Activated T-cell treated with anti-CD3 and anti-CD28 coated beads for 48 hours (primary cell): ENCODE measurements at regions not wholly inside any gene's neighbourhood (a gene's known extent, or its start where the extent isn't known, plus 50 kb on each side); places are given as distances from the start of the nearest gene placed in this dataset.

ENCODE experiments used
- DNase-seq: peaks from one replicate; pipeline ENCODE4 v3.0.0-alpha.2; 2020; ENCODE audit warnings: low read depth

GRCh38 chr5:82334856-82335255 lies 56.7 kb upstream of the RPS23 start:
- DNase-seq = no peak

DNA sequence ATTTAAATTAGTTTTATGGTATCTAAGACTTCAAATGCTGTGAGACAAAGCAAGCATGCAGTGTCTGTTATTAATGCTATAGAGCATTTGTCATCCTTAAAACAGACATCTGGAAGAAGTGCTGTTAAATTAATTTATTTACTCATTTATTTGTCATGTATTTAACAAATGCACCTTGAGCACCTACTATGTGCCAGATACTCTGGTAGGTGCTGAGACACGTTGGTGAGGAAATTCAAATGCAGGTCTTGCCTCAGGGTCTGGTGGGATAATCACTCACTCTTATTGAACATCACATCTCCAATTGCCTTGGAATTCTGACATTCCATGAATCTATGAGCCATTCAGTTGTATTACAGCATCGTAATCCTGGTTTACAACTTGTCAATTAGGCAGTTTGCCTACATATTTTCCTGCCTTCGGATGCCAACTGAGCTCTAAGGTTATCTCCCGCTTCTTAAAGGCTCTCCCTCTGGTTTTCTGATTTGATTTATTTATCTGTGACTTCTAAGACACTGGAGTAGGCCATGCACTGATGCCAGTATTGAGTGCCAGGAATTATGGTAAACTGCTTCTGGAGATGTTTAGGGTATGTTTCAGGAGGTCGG lies 56.0 kb upstream of the RPS23 start:
- DNase-seq = no peak

DNA sequence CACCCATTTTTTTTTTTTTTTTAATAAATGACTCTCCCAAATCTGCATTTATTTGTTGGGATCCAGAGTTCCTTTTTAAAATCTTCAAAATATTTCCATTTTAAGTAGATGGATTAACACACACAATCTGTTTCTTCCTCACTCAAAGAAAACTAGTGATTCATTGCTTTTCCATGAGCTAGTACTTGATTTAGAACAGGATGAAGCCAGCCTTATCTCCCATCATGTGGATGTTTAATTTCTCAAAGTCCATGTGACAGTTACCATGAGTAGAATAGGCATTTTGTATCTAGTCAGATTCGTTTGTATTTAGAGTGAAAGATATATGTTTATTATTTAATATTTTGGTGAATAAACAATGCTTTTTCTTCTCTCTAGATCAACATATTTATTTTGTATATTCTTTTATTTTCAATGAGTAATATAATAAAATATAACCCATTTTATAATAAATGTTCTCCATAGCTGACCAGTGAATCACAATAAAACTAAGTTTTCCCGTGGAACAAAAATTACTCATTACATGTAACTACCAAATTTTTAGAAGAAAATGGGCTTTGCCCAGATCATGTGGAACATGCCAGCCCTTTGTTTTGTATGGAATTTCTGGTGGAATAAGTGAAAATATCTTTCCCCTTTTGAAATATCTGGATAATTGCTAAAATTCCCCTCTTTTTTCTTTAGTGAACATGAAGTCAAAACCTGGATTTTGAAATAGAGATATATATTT lies 54.9 kb upstream of the RPS23 start:
- DNase-seq = no peak

DNA sequence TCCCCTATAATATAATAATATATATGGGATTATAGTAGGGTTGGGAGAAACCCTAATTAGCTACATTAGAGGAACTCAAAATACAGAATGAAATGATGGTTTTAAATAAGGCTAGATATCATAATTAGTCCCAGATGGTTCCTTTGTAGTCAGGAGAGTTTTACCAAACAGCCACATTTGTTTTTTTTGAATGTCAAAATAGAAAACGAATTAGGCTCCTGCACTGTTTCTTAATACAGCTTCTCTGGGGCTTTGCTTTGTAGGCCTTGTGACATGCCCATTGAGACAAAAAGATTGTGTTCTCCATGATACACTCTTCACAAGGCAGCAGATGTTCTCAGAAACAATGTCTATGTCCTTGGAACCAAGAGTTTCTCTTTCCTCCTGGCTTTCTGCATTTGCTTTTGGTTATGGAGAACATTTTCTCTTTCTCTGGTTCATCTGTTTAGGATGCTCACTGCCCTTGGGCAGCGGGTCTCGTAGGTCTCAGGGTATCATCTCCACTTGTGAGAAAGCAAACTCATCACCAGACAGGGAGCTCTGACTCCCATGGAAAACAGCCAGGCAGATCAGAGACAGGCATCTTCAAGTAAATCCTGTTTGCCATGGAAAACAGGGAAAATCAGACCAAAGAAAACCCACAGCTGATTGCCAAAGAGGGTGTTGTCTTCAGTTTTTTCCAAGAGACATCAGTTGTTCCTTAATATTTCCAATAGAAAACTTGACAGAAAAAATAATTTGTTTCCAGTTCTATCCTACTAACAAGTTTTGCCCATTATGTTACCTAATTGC lies 54.1 kb upstream of the RPS23 start:
- no peak for DNase-seq

DNA sequence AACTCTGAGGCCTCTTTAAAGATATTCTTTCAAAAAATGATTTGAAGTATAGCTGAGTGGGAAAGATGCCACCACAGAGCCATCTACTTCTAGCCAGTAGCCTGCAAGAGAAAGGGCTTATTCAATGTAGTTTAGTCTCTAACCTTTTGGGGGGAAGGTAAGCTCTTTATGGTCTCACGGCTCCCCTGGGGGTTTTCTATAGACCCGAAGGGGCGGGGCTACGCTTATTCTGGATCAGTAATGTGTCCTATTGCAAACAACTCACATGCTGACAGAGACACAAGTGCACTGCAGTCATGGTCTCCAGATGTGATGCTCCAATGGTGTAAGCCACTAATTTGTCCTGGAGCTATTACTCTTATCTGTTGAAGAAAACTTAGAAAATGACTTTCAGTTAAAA lies 53.4 kb upstream of the RPS23 start:
- DNase-seq = no peak

DNA sequence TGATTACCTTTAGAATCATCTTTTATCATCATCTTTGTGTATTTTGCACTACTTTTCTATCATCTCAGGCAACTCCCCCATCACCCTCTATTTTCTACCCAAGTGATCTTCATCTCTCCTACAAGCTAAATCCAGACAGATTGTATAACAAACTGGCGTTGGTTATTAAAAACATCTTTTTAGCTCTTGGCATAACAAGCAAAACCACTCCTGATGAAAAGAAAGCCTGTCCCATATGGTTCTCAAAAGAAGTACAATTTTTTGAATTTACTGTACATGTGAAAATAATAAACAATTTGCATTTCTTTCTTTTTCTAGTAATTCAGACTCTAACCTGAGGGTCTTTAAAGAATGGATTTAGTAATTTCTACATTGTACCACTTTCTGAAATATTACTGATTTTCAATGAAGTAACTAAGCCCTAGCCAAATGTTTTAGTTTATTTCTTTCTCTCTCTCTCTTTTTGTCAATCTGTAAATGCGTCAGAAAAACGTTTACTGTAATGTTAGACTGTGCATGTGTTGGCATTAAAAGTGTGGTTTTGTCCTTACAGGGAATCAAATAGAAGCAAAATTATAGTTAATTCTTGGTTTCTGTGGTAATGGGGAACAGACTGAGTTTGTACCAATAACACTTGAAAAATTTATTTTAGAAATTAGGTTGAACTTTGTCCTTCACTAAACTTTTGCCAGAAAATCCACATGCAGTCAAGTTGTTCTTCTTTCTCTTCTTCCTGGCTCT lies 52.5 kb upstream of the RPS23 start:
- DNase-seq = no peak

DNA sequence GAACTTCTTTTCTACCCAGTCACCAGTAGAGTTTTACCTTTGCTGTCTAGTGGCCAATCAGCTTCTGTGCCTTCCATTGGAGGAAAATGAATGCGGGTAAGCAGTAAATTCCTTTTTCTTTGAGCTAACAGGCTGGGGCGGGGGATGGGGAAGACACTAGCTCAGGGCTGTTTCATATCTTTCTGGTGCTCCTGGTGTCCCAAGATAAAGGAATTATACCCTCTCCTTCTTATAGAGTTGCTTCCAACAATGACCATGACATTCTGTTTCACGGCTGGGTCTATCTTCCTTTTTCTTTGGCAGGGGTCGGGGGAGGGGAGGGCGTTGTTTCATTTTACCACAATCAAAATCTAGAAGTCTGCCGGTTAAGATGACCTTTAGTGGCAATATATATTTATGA lies 51.2 kb upstream of the RPS23 start:
- DNase-seq = no peak
